H9 (cell line): ENCODE measurements at regions not wholly inside any gene's neighbourhood (a gene's known extent, or its start where the extent isn't known, plus 50 kb on each side); places are given as distances from the start of the nearest gene placed in this dataset.

Experiments
- DNase-seq: peaks from one replicate; pipeline ENCODE4 v3.0.0-alpha.2; 2017
- H2AFZ ChIP-seq: one replicate; pipeline ENCODE4 v1.6.1; 2013; ENCODE audit warnings: mild to moderate bottlenecking, low read length, control low read depth, moderate library complexity
- H2AK5ac ChIP-seq: 2 replicates; pipeline ENCODE4 v1.6.1; 2013; ENCODE audit warnings: low read length, control low read depth, mixed read lengths; ENCODE audit not compliant: insufficient read length
- H2BK120ac ChIP-seq: one replicate; pipeline ENCODE4 v1.6.1; 2013; ENCODE audit warnings: low read depth, mild to moderate bottlenecking, low read length, control low read depth, inconsistent platforms; ENCODE audit not compliant: poor library complexity, severe bottlenecking
- H2BK12ac ChIP-seq: 2 replicates; pipeline ENCODE4 v1.6.1; 2013; ENCODE audit warnings: low read length, control low read depth, mixed read lengths, low read depth; ENCODE audit not compliant: insufficient read length
- H2BK15ac ChIP-seq: 2 replicates; pipeline ENCODE4 v1.6.1; 2013; ENCODE audit warnings: low read depth, low read length, control low read depth
- H2BK20ac ChIP-seq: one replicate; pipeline ENCODE4 v1.6.1; 2013; ENCODE audit warnings: low read depth, mild to moderate bottlenecking, low read length, control low read depth, inconsistent platforms; ENCODE audit not compliant: poor library complexity, severe bottlenecking
- H2BK5ac ChIP-seq: 2 replicates; pipeline ENCODE4 v1.6.1; 2013; ENCODE audit warnings: low read length, control low read depth, mixed read lengths; ENCODE audit not compliant: insufficient read length
- H3K14ac ChIP-seq: 2 replicates; pipeline ENCODE4 v1.6.1; 2013; ENCODE audit warnings: low read length, control low read depth; ENCODE audit not compliant: insufficient read depth
- H3K18ac ChIP-seq: 2 replicates; pipeline ENCODE4 v1.6.1; 2013; ENCODE audit warnings: low read depth, mild to moderate bottlenecking, mixed read lengths, low read length, control low read depth; ENCODE audit not compliant: insufficient read length
- H3K23ac ChIP-seq: 2 replicates; pipeline ENCODE4 v1.6.1; 2013; ENCODE audit warnings: low read length, control low read depth, mixed read lengths, low read depth; ENCODE audit not compliant: insufficient read length
- H3K23me2 ChIP-seq: 2 replicates; pipeline ENCODE4 v1.6.1; 2013; ENCODE audit warnings: low read depth, mild to moderate bottlenecking, mixed read lengths, low read length, control low read depth; ENCODE audit not compliant: insufficient read length, poor library complexity, severe bottlenecking
- H3K27ac ChIP-seq: 2 replicates; pipeline ENCODE4 v1.5.1; 2013; ENCODE audit warnings: low read length, control low read depth, mixed read lengths, low read depth; ENCODE audit not compliant: insufficient read length
- H3K27me3 ChIP-seq: 2 replicates; pipeline ENCODE4 v1.6.1; 2013; ENCODE audit warnings: low read length, control low read depth, inconsistent platforms; ENCODE audit not compliant: insufficient read depth
- H3K4ac ChIP-seq: 2 replicates; pipeline ENCODE4 v1.6.1; 2013; ENCODE audit warnings: low read depth, mild to moderate bottlenecking, control low read depth, inconsistent platforms, low read length, moderate library complexity
- H3K4me1 ChIP-seq: 2 replicates; pipeline ENCODE4 v1.6.1; 2013; ENCODE audit warnings: low read length, control low read depth, inconsistent platforms; ENCODE audit not compliant: insufficient read depth
- H3K4me2 ChIP-seq: 2 replicates; pipeline ENCODE4 v1.6.1; 2013; ENCODE audit warnings: low read length, control low read depth, mixed read lengths; ENCODE audit not compliant: insufficient read length, insufficient read depth
- H3K56ac ChIP-seq: 2 replicates; pipeline ENCODE4 v1.6.1; 2013; ENCODE audit warnings: low read depth, mild to moderate bottlenecking, mixed read lengths, low read length, control low read depth; ENCODE audit not compliant: insufficient read length
- H3K79me1 ChIP-seq: 2 replicates; pipeline ENCODE4 v1.6.1; 2013; ENCODE audit warnings: low read depth, mild to moderate bottlenecking, moderate library complexity, low read length, control low read depth, inconsistent platforms; ENCODE audit not compliant: insufficient read depth, poor library complexity, severe bottlenecking
- H3K79me2 ChIP-seq: 2 replicates; pipeline ENCODE4 v1.6.1; 2013; ENCODE audit warnings: low read length, control low read depth, inconsistent platforms; ENCODE audit not compliant: insufficient read depth
- H3K9ac ChIP-seq: 2 replicates; pipeline ENCODE4 v1.6.1; 2013; ENCODE audit warnings: low read length, control low read depth, mixed read lengths; ENCODE audit not compliant: insufficient read length; ENCODE audit errors: extremely low read depth
- H3K9me3 ChIP-seq: one replicate; pipeline ENCODE4 v1.6.1; 2013; ENCODE audit warnings: low read depth, low read length, inconsistent platforms; ENCODE audit not compliant: control insufficient read depth
- H3T11ph ChIP-seq: one replicate; pipeline ENCODE4 v1.6.1; 2013; ENCODE audit warnings: mild to moderate bottlenecking, low read length, control low read depth, inconsistent platforms
- H4K20me1 ChIP-seq: one replicate; pipeline ENCODE4 v1.6.1; 2013; ENCODE audit not compliant: control insufficient read depth, insufficient read length, insufficient read depth
- H4K5ac ChIP-seq: 2 replicates; pipeline ENCODE4 v1.6.1; 2013; ENCODE audit warnings: low read depth, mild to moderate bottlenecking, mixed read lengths, low read length, control low read depth; ENCODE audit not compliant: insufficient read length
- H4K8ac ChIP-seq: replicated peaks from 2 replicates; pipeline ENCODE4 v1.6.1; 2013; ENCODE audit warnings: low read length, control low read depth, mixed read lengths, low read depth; ENCODE audit not compliant: insufficient read length
- H4K91ac ChIP-seq: 2 replicates; pipeline ENCODE4 v1.6.1; 2013; ENCODE audit warnings: low read depth, mild to moderate bottlenecking, moderate library complexity, mixed read lengths, low read length, control low read depth; ENCODE audit not compliant: insufficient read length
- H3K27ac Mint-ChIP-seq, 3 experiments: 2 replicates in 2 of 3; 3 replicates in 1 of 3; pipeline ENCODE4 v1.8.0; 2020 to 2021; ENCODE audit warnings: mixed read lengths in 3 of 3, mild to moderate bottlenecking in 1 of 3, moderate library complexity in 1 of 3
- H3K27me3 Mint-ChIP-seq: 2 replicates; pipeline ENCODE4 v1.8.0; 2021; ENCODE audit warnings: low read depth, mild to moderate bottlenecking, moderate library complexity, mixed read lengths
- H3K36me3 Mint-ChIP-seq, 3 experiments: 2 replicates in 2 of 3; 3 replicates in 1 of 3; pipeline ENCODE4 v1.8.0; 2020 to 2021; ENCODE audit warnings: low read depth in 3 of 3, mixed read lengths in 3 of 3; ENCODE audit not compliant: insufficient read depth in 1 of 3
- H3K4me1 Mint-ChIP-seq, 2 experiments: 2 replicates each; pipeline ENCODE4 v1.8.0; 2020; ENCODE audit warnings: mixed read lengths in 2 of 2
- H3K4me3 Mint-ChIP-seq, 2 experiments: 2 replicates in 1 of 2; 3 replicates in 1 of 2; pipeline ENCODE4 v1.8.0; 2020 to 2021; ENCODE audit warnings: mild to moderate bottlenecking in 2 of 2, mixed read lengths in 2 of 2, moderate library complexity in 1 of 2
- H3K9me3 Mint-ChIP-seq, 2 experiments: 2 replicates in 1 of 2; 3 replicates in 1 of 2; pipeline ENCODE4 v1.8.0; 2020; ENCODE audit warnings: mild to moderate bottlenecking in 2 of 2, mixed read lengths in 2 of 2, moderate library complexity in 1 of 2
- WGBS: extraction: QIAGEN DNeasy Blood & Tissue Kit; methylation state at CpG from one replicate; pipeline ENCODE4 v1.1.7; 2013; ENCODE audit warnings: missing lambda C conversion rate, low lambda C conversion rate, mixed read lengths; ENCODE audit not compliant: insufficient read length; ENCODE audit errors: extremely low coverage; 5-methylcytosine and 5-hydroxymethylcytosine counted together
- TF ChIP-seq, protein P1 (sequence below): fragments of 200-600 bp; sonication (generic); conservative IDR thresholded peaks from 3 replicates; pipeline ENCODE4 v1.8.0; 2021; ENCODE audit warnings: antibody characterized with exemption, mild to moderate bottlenecking

DNA sequence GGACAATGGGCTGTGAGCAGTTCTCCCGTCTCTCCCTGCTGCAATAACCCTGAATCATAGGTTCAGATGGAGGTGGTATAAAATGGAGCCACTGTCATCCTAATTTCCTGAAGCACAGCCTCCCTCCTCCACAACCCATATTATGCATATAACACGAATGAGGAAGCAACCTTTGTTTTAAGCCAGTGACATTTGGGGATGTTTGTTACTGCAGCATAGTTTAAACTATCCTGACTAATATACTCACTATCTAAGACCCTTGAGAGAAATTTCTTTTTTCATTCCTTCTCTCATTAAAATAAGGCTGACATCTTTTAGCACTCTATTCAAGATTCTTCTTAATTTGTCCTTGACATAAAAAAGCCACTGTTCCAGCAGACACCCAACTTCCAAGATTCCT lies 413.4 kb downstream of the SOX9 start:
- Histone ChIP-seq H3K9me3 (no peaks in the 10 kb centered on the region), H2BK120ac (no peak overlapping the region), H2BK5ac (no peak overlapping the region), H2AK5ac (no peak overlapping the region), H3K14ac (no peak overlapping the region), H2BK12ac (no peak overlapping the region), H3K4me2 (no peak overlapping the region), H4K5ac (no peak overlapping the region), H3K23me2 (no peaks in the 10 kb centered on the region), H2BK20ac (no peak overlapping the region), H3K23ac (no peak overlapping the region), H3K27me3 (no peaks in the 10 kb centered on the region), H4K20me1 (no peaks in the 10 kb centered on the region), H2BK15ac (no peak overlapping the region), H4K91ac (no peak overlapping the region), H3K79me2 (no peaks in the 10 kb centered on the region), H3T11ph (no peak overlapping the region), H4K8ac (no peak overlapping the region), H3K4me1 (no peaks in the 10 kb centered on the region), H3K4ac (no peak overlapping the region), H3K79me1 (no peaks in the 10 kb centered on the region), H3K18ac (no peak overlapping the region), H2AFZ (no peak overlapping the region), H3K56ac (no peak overlapping the region), H3K9ac (no peak overlapping the region), H3K27ac (no peak overlapping the region)
- H3K4me3 Mint-ChIP-seq, result no peak overlapping the region
- peaks cover 10 to 21% of the 10 kb centered on the region in 2 experiments for H3K4me1 Mint-ChIP-seq
- DNase-seq, result no peak
- no CpG with 5 or more reads among the region's 2 CpGs for WGBS
- TF ChIP-seq, protein P1, sequence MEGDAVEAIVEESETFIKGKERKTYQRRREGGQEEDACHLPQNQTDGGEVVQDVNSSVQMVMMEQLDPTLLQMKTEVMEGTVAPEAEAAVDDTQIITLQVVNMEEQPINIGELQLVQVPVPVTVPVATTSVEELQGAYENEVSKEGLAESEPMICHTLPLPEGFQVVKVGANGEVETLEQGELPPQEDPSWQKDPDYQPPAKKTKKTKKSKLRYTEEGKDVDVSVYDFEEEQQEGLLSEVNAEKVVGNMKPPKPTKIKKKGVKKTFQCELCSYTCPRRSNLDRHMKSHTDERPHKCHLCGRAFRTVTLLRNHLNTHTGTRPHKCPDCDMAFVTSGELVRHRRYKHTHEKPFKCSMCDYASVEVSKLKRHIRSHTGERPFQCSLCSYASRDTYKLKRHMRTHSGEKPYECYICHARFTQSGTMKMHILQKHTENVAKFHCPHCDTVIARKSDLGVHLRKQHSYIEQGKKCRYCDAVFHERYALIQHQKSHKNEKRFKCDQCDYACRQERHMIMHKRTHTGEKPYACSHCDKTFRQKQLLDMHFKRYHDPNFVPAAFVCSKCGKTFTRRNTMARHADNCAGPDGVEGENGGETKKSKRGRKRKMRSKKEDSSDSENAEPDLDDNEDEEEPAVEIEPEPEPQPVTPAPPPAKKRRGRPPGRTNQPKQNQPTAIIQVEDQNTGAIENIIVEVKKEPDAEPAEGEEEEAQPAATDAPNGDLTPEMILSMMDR, result no peak
- H3K27ac Mint-ChIP-seq, result no peak overlapping the region
- peaks cover 0 to 10% (median 5%) of the 10 kb centered on the region in 3 experiments; a peak in 4 of 7 replicates for H3K36me3 Mint-ChIP-seq
- peaks cover 6 to 11% of the 10 kb centered on the region in 2 experiments for H3K9me3 Mint-ChIP-seq
- H3K27me3 Mint-ChIP-seq, result peaks cover 7% of the 10 kb centered on the region
